ENCODE measurements at regions not wholly inside any gene's neighbourhood (a gene's known extent, or its start where the extent isn't known, plus 50 kb on each side); places are given as distances from the start of the nearest gene placed in this dataset.
"Not testable (repeated sequence)": the region's sequence is repeated elsewhere in the genome, so short reads cannot be mapped to it uniquely, and the experiment has no call there.

GRCh38 chr13:26847281-26847680 lies 86.7 kb upstream of the GPR12 start:
- 29 to 67% (median 45%) methylated on average over 1 of the region's 1 CpG for WGBS, 5 donors
- peaks cover 0 to 19% (median 0%) of the 10 kb centered on the region in 7 donors for H3K27me3 ChIP-seq (replicated peaks in 1 of 7)
- intact Hi-C loops (cut with DNase I; ENCODE audit: low total_unique reads) = no loop called here
- H3K36me3 ChIP-seq = no peaks in the 10 kb centered on the region
- no peaks in the 10 kb centered on the region for H3K9me3 ChIP-seq
- DNase-seq = no peak
- no peak overlapping the region for H3K27ac ChIP-seq
- H3K4me3 ChIP-seq = no peak overlapping the region
- no peaks in the 10 kb centered on the region for H3K4me1 ChIP-seq
- no peak for TF ChIP-seq POLR2A (IDR thresholded peaks at IDR 0.05)
- no peak for TF ChIP-seq POLR2AphosphoS5 (IDR thresholded peaks at IDR 0.05)
- no peak for TF ChIP-seq CTCF (IDR thresholded peaks at IDR 0.05 in 8 of 11, conservative IDR thresholded peaks at IDR 0.05 in 3 of 11)

GRCh38 chr13:26845063-26845462 lies 84.5 kb upstream of the GPR12 start:
- intact Hi-C loops (cut with DNase I; ENCODE audit: low total_unique reads); H3K27ac ChIP-seq; H3K4me3 ChIP-seq; H3K4me1 ChIP-seq; H3K36me3 ChIP-seq; DNase-seq; H3K9me3 ChIP-seq: not testable (repeated sequence)
- 85 to 97% (median 90%) methylated on average over 7 of the region's 7 CpGs for WGBS, 5 donors
- peaks cover 0 to 17% (median 0%) of the 10 kb centered on the region in 7 donors for H3K27me3 ChIP-seq (replicated peaks in 1 of 7)

- DNase-seq = no peak
- WGBS, 5 donors = 61 to 74% (median 66%) methylated on average over 4 of the region's 4 CpGs
These were observed 79.1 kb upstream of the GPR12 start for GRCh38 chr13:26839682-26840081.

GRCh38 chr13:26838821-26839220 lies 78.2 kb upstream of the GPR12 start:
- Histone ChIP-seq H3K4me1 (no peaks in the 10 kb centered on the region), H3K27ac (no peak overlapping the region), H3K9me3 (no peaks in the 10 kb centered on the region), H3K36me3 (no peaks in the 10 kb centered on the region), H3K27me3 (replicated peaks in 1 of 7) (peaks cover 0 to 31% (median 0%) of the 10 kb centered on the region in 7 donors), H3K4me3 (no peak overlapping the region)
- no peak for TF ChIP-seq POLR2A (IDR thresholded peaks at IDR 0.05)
- TF ChIP-seq POLR2AphosphoS5 (IDR thresholded peaks at IDR 0.05) = no peak
- no peak for TF ChIP-seq CTCF (IDR thresholded peaks at IDR 0.05 in 8 of 11, conservative IDR thresholded peaks at IDR 0.05 in 3 of 11)
- 53 to 82% (median 59%) methylated on average over 2 of the region's 2 CpGs for WGBS, 5 donors
- intact Hi-C loops (cut with DNase I; ENCODE audit: low total_unique reads) = no loop called here
- DNase-seq = no peak

More at GRCh38 chr13:26839682-26840081, 79.1 kb upstream of the GPR12 start:
- no peak overlapping the region for H3K4me3 ChIP-seq
- no peaks in the 10 kb centered on the region for H3K9me3 ChIP-seq
- no peak overlapping the region for H3K27ac ChIP-seq
- intact Hi-C loops (cut with DNase I; ENCODE audit: low total_unique reads) = no loop called here
- H3K4me1 ChIP-seq = no peaks in the 10 kb centered on the region
- TF ChIP-seq POLR2A (IDR thresholded peaks at IDR 0.05) (no peak), POLR2AphosphoS5 (IDR thresholded peaks at IDR 0.05) (no peak), CTCF (IDR thresholded peaks at IDR 0.05 in 8 of 11, conservative IDR thresholded peaks at IDR 0.05 in 3 of 11) (no peak)
- H3K36me3 ChIP-seq = no peaks in the 10 kb centered on the region
- peaks cover 0 to 31% (median 0%) of the 10 kb centered on the region in 7 donors for H3K27me3 ChIP-seq (replicated peaks in 1 of 7)

GRCh38 chr13:26837997-26838396 lies 77.4 kb upstream of the GPR12 start:
- WGBS, 5 donors = 62 to 83% (median 73%) methylated on average over 6 of the region's 6 CpGs
- no peaks in the 10 kb centered on the region for H3K9me3 ChIP-seq
- intact Hi-C loops (cut with DNase I; ENCODE audit: low total_unique reads) = no loop called here
- no peak overlapping the region for H3K27ac ChIP-seq
- peaks cover 0 to 37% (median 0%) of the 10 kb centered on the region in 7 donors for H3K27me3 ChIP-seq (replicated peaks in 1 of 7)
- H3K4me1 ChIP-seq = no peaks in the 10 kb centered on the region
- DNase-seq = no peak
- no peak overlapping the region for H3K4me3 ChIP-seq
- no peaks in the 10 kb centered on the region for H3K36me3 ChIP-seq
- no peak for TF ChIP-seq POLR2A (IDR thresholded peaks at IDR 0.05)
